ENCODE measurements at regions not wholly inside any gene's neighbourhood (a gene's known extent, or its start where the extent isn't known, plus 50 kb on each side); places are given as distances from the start of the nearest gene placed in this dataset.

DNA sequence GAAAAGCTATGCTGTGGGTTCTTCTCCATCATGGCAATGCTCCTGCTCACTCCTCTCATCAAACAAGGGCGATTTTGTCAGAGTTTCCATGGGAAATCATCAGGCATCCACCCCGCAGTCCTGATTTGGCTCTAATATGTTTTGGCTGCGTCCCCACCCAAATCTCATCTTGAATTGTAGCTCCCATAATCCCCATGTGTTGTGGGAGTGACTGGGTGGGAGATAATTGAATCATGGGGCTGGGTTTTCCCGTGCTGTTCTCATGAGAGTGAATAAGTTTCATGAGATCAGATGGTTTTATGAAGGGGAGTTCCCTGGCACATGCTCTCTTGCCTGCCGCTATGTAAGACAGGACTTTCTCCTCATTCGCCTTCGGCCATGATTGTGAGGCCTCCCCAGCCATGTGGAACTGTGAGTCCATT, 163.8 kb downstream of the GADD45G start:
- no peak for DNase-seq (ENCODE audit: low spot score)

DNA sequence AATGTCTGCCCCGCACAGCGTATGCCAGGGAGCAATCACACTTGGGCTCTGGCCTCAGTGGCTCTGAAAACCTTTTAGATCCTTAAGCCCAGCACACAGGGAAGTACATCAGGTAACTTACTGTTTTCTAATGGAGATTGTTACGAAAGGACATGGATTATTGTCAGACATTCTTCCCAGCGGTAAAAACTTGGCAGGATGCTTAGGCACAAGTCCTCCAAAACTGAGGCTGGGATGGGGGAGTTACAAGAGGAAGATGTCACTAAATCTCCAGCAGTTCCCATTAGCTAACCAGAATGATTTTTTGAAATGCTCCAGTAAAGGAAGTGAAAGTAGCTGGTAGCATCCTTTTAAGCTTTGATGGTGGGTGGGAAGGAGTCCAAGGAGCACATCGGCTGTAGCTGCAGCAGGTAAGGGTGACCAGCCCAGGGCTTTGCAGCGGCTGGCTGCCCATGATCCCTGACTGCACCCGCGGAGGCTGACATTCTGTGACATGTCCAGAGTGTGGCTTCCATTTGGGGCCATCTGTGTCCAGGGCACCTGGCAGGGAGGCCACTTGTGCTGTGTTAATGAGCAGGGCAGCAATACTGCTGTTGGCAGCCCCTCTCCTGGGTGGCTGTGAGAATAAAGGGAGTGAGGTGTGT, 165.8 kb downstream of the GADD45G start:
- no peak for DNase-seq (ENCODE audit: low spot score)

DNA sequence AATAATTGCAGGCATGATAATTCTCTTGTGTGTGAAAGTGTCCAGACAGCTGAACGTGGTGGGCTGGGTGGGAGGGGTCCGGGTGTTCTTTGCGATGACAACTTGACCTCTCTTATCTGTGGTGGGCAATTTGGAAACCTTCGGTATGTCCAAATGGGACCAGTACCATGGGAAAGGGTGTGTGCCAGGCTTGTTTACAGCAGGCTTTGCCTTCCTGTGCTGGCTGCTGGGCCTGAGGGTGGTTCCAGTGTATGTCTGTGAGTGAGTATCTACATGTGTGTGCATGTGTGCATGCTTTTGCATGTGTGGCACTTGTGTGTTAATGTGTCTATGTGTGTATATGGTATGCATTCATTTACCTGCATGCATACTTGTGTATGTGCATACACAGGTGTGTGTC, 166.4 kb downstream of the GADD45G start:
- no peak for DNase-seq (ENCODE audit: low spot score)

- DNase-seq (ENCODE audit: low spot score): no peak
These were observed 168.4 kb downstream of the GADD45G start for GRCh38 chr9:89773170-89773569.

GRCh38 chr9:89774858-89775370, 170.1 kb downstream of the GADD45G start:
- no peak for DNase-seq (ENCODE audit: low spot score)

GRCh38 chr9:89775641-89776040, 170.8 kb downstream of the GADD45G start:
- DNase-seq (ENCODE audit: low spot score): no peak

- DNase-seq (ENCODE audit: low spot score): no peak
These were observed 172.1 kb downstream of the GADD45G start for GRCh38 chr9:89776795-89777525.

DNA sequence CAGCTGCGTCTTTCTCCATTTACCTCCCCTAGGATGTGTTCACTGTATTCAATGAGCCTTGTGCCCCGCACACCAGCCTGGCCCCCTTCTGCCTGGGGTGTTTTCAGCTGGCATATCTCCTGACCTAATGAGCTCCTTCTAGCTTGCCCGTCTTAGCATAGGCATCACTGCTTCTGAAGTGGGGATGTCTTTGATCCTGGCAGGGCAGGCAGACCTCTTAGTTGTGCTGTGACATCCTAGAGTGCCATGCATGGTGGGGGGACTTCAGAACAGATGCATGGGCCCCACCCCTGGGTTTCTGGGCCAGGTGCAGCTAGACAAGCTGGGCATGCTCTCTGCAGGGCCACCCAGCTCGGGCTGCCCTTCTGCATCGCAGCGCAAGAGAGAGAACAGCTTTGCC, 172.7 kb downstream of the GADD45G start:
- DNase-seq (ENCODE audit: low spot score): no peak

- no peak for DNase-seq (ENCODE audit: low spot score)
These were observed 173.6 kb downstream of the GADD45G start for GRCh38 chr9:89778100-89779090.

DNA sequence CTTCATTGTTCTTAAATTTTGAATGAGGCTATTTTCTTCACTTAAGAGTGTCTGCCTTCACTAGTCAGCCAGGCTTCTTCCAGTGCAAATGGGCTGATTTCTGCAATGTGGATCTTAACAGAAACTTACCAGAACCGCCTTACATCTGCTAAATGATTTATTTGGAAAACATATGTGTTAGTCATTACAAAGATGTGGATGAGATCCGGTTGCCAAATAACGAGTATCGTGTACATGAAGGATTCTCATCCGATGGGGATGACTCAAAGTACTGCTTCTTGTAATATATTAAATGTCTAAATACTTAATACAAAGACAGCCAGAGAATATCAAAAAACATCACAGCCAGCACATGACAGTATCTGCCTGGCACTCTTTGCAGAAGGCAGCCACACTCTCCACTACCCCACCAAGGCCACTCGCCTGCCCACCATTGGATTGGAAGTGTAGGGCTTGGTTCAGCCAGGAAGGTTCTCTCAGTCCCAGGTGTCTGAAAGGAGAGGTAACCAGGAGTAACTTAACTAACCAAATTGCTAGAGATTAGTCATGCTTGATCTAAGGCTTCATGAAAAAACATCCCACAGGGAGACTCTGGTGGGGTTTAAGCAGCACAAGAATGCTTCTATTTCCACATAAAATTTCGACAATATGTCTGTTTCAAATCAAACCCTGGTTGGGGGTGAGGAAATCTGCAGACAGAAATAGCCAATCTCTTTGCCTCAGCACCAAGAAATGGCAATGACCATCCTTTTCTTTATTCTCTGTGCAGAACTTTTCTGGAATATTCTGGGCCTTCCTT, 174.8 kb downstream of the GADD45G start:
- DNase-seq (ENCODE audit: low spot score): no peak

- no peak for DNase-seq (ENCODE audit: low spot score)
These were observed 176.1 kb downstream of the GADD45G start for GRCh38 chr9:89780959-89781358.

DNA sequence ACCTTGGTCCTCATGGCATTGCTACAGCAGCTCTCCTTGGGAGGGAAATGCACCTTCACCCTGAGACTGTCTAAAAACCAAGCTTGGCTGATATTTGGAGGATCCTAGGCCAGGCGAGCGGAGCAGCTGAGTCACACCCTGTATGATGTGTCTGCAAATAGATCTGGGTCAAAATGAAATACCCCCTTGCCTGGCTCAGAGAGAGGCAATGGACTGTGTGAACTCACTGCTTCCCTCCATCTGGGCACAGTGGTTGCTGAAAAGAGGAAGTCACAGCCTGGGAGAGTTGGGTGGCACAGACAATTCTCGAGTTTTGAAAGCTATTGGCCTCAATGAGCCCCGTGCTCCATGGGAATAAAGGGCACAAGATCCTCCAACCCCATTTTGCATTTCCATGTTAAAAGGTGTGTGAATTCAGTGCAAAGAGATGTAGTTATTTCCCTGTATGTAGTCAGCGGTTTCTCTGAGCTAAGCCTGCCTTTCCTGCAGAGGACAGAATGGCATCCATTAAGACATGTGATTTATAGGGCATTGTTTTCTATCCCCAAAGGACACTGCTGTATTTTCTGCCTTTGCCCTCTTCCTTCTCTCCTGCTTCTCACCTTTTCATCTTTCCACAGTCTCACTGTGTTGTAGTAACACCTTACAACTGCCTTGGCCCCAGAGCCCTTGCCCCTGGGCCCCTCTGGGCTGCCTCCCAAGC, 177.2 kb downstream of the GADD45G start:
- DNase-seq (ENCODE audit: low spot score): no peak

- DNase-seq (ENCODE audit: low spot score): no peak
These were observed 181.8 kb downstream of the GADD45G start for GRCh38 chr9:89786655-89787054.

DNA sequence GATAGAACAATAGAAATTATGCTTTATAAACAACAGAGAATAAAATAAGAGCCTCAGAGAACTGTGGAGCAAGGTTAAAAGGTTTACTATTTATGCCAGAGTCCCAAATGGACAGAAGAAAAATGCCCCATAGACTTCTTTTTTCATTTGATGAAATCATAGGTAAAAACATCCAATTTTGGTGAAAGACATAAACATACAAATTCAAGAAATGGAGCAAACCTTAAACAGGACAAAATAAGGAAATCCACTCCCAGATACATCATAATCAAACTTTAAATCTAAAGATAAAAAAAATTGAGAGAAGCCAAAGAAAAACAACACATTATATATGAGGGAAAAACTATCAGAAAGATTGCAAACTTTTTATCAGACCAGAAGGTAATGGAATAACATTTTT, 182.8 kb downstream of the GADD45G start:
- DNase-seq (ENCODE audit: low spot score): no peak

DNA sequence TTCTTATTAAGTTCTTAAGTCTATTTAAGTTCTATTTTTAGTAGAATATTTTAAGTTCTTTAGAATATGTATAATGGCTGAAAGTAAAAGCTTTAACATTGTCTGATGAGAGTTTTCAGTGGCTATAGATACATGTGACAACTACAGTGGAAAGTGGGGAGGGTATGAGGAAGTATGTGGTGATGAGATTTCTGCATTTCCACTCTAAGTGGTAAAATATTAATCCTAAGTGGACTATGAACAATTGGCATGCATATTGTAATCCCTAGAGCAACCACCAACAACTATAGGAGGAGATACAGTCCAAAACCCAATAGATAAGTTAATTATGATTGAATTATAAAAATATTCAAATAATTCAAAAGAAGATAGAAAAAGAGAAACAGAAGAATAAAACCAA, 183.6 kb downstream of the GADD45G start:
- DNase-seq (ENCODE audit: low spot score): no peak

- no peak for DNase-seq (ENCODE audit: low spot score)
These were observed 185.2 kb downstream of the GADD45G start for GRCh38 chr9:89789922-89790510.

DNA sequence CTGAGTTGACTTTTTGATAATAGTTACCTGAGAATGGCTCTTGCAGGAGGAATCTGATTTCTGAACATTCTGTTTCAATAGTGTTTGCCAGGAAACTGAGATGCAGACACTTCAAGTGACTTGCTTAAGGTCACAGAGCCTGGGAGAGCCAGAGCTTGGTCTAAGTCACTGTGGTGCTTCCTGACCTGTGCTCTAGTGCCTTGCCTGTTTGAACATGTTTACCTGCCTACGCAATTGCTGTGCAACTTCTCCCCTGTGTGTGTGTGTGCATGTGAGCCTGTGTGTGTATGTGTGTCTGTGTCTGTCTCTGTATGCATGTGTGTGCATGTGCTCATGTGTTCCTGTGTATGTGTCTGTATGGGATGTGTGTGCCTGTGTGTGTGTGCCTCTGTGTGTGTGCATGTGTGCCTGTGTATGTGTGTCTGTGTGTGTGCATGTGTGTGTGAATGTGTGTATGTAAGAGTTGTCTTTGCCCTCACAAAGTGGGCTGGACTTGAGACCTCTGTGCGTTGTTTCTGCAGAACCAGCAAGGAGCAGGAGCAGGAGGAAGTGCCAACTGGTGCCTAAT, 185.8 kb downstream of the GADD45G start:
- DNase-seq (ENCODE audit: low spot score): no peak

GRCh38 chr9:89791754-89792153, 186.9 kb downstream of the GADD45G start:
- DNase-seq (ENCODE audit: low spot score): no peak

DNA sequence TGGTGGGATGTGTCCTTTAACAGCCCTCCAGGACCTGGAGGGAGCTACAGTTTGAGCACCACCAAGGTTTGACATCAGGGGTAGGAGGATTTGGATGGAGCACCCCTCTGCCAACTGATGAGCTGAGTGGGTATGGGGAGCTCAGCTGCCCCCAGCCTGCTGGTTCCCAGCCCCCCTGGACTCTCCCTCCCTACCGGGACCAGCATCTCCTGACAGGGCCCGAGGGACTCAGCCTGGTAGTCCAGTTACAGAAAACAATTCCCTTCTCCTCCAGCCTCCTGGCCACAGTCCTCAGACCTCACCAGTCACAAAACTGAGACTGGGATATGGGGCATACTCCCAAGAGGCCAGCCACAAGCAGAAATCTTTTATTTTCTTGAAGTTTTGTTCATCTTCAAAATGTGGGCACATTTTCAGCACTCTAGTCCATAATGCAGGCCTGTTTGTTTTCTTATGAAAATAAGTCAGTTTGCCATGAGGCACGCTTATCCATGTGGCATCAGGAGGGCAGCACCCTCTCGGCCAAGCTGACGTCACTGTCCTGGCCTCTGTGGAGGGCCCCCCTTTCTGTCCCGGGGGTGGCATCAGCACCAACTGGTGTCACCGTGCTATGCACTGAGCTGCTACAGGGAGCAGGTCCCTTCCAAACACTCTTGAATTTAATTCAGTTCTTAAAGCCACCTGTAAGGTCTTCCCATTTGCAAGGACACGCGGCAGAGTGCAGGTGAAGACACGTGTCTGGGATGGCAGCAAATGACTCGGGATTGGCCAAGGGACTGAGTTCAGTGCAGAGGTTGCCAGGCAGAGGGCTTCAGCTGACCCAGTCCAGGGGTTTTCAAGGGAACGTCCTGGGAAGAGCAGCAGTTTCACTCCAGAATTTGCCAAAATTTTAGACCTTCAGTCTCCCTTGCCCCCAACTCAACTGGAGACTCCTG, 187.6 kb downstream of the GADD45G start:
- no peak for DNase-seq (ENCODE audit: low spot score)

Data from AG20443 (cell line).